ENCODE measurements at regions not wholly inside any gene's neighbourhood (a gene's known extent, or its start where the extent isn't known, plus 50 kb on each side); places are given as distances from the start of the nearest gene placed in this dataset.
"Not testable (repeated sequence)": the region's sequence is repeated elsewhere in the genome, so short reads cannot be mapped to it uniquely, and the experiment has no call there.

DNA sequence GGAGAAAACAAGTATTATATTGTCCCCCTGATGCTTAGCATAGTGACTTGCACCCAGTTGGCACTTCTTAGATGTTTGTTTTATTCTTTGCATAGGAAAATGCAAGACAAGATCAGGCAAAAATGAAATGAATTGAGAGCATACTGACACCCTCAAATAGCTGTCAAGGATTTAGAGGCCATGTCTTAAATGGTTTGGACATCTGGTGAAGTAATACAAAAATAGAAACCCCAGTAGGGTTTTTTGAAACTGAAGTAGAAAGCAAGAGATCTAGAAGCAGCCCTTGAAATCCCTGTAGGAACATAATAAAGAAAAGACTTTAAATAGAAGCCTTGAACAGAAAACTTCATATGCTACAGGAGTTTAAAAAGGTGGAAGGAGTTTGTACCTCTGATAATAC lies 174.3 kb downstream of the ANXA1 start:
- TF ChIP-seq EZH2phosphoT487 (conservative IDR thresholded peaks at IDR 0.05; ENCODE audit: low read length) = no peak
- TF ChIP-seq, protein P1, sequence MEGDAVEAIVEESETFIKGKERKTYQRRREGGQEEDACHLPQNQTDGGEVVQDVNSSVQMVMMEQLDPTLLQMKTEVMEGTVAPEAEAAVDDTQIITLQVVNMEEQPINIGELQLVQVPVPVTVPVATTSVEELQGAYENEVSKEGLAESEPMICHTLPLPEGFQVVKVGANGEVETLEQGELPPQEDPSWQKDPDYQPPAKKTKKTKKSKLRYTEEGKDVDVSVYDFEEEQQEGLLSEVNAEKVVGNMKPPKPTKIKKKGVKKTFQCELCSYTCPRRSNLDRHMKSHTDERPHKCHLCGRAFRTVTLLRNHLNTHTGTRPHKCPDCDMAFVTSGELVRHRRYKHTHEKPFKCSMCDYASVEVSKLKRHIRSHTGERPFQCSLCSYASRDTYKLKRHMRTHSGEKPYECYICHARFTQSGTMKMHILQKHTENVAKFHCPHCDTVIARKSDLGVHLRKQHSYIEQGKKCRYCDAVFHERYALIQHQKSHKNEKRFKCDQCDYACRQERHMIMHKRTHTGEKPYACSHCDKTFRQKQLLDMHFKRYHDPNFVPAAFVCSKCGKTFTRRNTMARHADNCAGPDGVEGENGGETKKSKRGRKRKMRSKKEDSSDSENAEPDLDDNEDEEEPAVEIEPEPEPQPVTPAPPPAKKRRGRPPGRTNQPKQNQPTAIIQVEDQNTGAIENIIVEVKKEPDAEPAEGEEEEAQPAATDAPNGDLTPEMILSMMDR (IDR thresholded peaks at IDR 0.05; ENCODE audit: insufficient read depth, low read length, poor library complexity, severe bottlenecking) = no peak
- H2AFZ ChIP-seq (ENCODE audit: low read depth, low read length, severe bottlenecking) = no peak overlapping the region

DNA sequence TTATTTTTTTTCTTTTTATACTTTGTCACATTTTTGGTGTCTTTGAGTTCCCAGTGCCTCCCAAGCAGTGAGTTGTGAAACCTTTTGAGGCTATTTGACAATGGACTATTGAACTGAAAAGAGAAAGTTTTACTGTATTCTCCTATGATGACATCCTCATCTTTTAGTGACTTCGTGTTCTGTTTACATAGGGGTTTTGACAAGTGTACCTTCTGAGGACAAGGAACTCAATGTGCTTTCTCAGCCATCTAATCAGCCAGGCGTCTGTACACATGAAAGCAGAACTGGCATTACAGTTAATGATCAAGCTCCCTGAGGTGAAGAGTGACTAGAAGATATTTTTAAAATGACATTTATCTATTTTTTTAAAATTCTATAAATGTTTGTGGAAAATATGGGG lies 175.5 kb downstream of the ANXA1 start:
- no peaks in the 10 kb centered on the region for H3K36me3 ChIP-seq (ENCODE audit: low read length)
- TF ChIP-seq, protein P1 (IDR thresholded peaks at IDR 0.05; ENCODE audit: insufficient read depth, low read length, poor library complexity, severe bottlenecking) = no peak
- no peak for TF ChIP-seq EZH2phosphoT487 (conservative IDR thresholded peaks at IDR 0.05; ENCODE audit: low read length)
- H2AFZ ChIP-seq (ENCODE audit: low read depth, low read length, severe bottlenecking) = no peak overlapping the region
- no peaks in the 10 kb centered on the region for H3K9me2 ChIP-seq (replicated peaks; ENCODE audit: insufficient read depth, low read length)
- H3K4me2 ChIP-seq (ENCODE audit: low read depth, low read length, poor library complexity, severe bottlenecking) = no peak overlapping the region
- H3K9me3 ChIP-seq (ENCODE audit: insufficient read depth, low read length) = no peaks in the 10 kb centered on the region
- no peak overlapping the region for H3K4me3 ChIP-seq (ENCODE audit: insufficient read depth, low read length, poor library complexity, severe bottlenecking)
- no peak overlapping the region for H3K27ac ChIP-seq (ENCODE audit: low read depth, low read length)
- no peaks in the 10 kb centered on the region for H3F3A ChIP-seq (ENCODE audit: insufficient read depth)
- no peaks in the 10 kb centered on the region for H3K27me3 ChIP-seq (ENCODE audit: low read length)
- no peaks in the 10 kb centered on the region for H4K20me1 ChIP-seq (ENCODE audit: low read depth, low read length)
- no peaks in the 10 kb centered on the region for H3K79me2 ChIP-seq (ENCODE audit: insufficient read depth, low read length)
- H3K9ac ChIP-seq (ENCODE audit: low read length) = no peak overlapping the region

More for the DNA sequence above, 174.3 kb downstream of the ANXA1 start:
- Histone ChIP-seq H3K4me3 (ENCODE audit: insufficient read depth, low read length, poor library complexity, severe bottlenecking) (no peak overlapping the region), H3K9me3 (ENCODE audit: insufficient read depth, low read length) (no peaks in the 10 kb centered on the region), H3K27ac (ENCODE audit: low read depth, low read length) (no peak overlapping the region), H3K9ac (ENCODE audit: low read length) (no peak overlapping the region), H3K36me3 (ENCODE audit: low read length) (no peaks in the 10 kb centered on the region), H3K9me2 (replicated peaks; ENCODE audit: insufficient read depth, low read length) (no peaks in the 10 kb centered on the region), H3K27me3 (ENCODE audit: low read length) (no peaks in the 10 kb centered on the region), H3F3A (ENCODE audit: insufficient read depth) (no peaks in the 10 kb centered on the region), H3K4me2 (ENCODE audit: low read depth, low read length, poor library complexity, severe bottlenecking) (no peak overlapping the region), H4K20me1 (ENCODE audit: low read depth, low read length) (no peaks in the 10 kb centered on the region), H3K79me2 (ENCODE audit: insufficient read depth, low read length) (no peaks in the 10 kb centered on the region)

DNA sequence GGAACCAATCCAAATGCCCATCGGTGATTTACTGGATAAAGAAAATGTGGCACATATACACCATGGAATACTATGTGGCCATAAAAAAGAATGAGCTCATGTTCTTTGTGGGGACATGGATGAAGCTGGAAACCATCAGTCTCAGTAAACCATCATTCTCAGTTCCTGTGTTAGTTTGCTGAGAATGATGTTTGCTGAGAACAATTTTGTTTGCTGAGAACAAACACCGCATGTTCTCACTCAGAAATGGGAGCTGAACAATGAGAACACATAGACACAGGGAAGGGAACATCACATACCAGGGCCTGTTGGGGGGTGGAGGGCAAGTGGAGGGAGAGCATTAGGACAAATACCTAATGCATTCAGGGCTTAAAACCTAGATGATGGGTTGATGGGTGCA lies 185.5 kb downstream of the ANXA1 start:
- H3K27ac ChIP-seq (ENCODE audit: low read depth, low read length) = not testable (repeated sequence)

DNA sequence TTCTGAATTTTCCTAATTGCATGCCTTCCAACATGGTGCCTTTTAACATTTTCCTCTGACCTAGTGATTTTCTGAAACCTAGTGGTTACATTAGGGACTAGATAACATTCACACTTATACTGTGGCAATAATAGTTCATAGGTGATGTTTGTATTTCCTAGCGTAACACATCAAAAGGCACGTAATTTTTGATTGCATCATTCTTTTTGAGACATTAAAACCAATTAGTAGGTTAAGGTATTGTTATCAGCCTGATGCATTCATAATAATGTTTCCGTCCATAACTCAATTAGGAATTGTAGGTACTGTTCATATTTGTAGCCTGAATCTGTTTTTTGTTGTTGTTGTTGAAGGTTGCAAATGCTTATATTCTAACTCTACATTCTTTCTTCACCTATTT lies 192.4 kb downstream of the ANXA1 start:
- Histone ChIP-seq H3K79me2 (ENCODE audit: insufficient read depth, low read length) (no peaks in the 10 kb centered on the region), H3K27ac (ENCODE audit: low read depth, low read length) (no peak overlapping the region)

More for the DNA sequence above, 185.5 kb downstream of the ANXA1 start:
- H2AFZ ChIP-seq (ENCODE audit: low read depth, low read length, severe bottlenecking); H3K4me3 ChIP-seq (ENCODE audit: insufficient read depth, low read length, poor library complexity, severe bottlenecking); H3K9me2 ChIP-seq (replicated peaks; ENCODE audit: insufficient read depth, low read length); H3K36me3 ChIP-seq (ENCODE audit: low read length); H3K27me3 ChIP-seq (ENCODE audit: low read length); H3K9ac ChIP-seq (ENCODE audit: low read length); H3K9me3 ChIP-seq (ENCODE audit: insufficient read depth, low read length); H3K4me2 ChIP-seq (ENCODE audit: low read depth, low read length, poor library complexity, severe bottlenecking); H4K20me1 ChIP-seq (ENCODE audit: low read depth, low read length); H3K79me2 ChIP-seq (ENCODE audit: insufficient read depth, low read length); H3F3A ChIP-seq (ENCODE audit: insufficient read depth): not testable (repeated sequence)

More for the DNA sequence above, 192.4 kb downstream of the ANXA1 start:
- Histone ChIP-seq H2AFZ (ENCODE audit: low read depth, low read length, severe bottlenecking) (no peak overlapping the region), H3K4me3 (ENCODE audit: insufficient read depth, low read length, poor library complexity, severe bottlenecking) (no peak overlapping the region), H3K9me2 (replicated peaks; ENCODE audit: insufficient read depth, low read length) (no peaks in the 10 kb centered on the region), H3K9me3 (ENCODE audit: insufficient read depth, low read length) (no peaks in the 10 kb centered on the region), H3K9ac (ENCODE audit: low read length) (no peak overlapping the region), H3K36me3 (ENCODE audit: low read length) (no peaks in the 10 kb centered on the region; the same call in 1 of the 2 replicates), H3K27me3 (ENCODE audit: low read length) (no peaks in the 10 kb centered on the region; the same call in 1 of the 2 replicates), H3F3A (ENCODE audit: insufficient read depth) (no peaks in the 10 kb centered on the region), H4K20me1 (ENCODE audit: low read depth, low read length) (no peaks in the 10 kb centered on the region), H3K4me2 (ENCODE audit: low read depth, low read length, poor library complexity, severe bottlenecking) (no peak overlapping the region)
- no peak for TF ChIP-seq EZH2phosphoT487 (conservative IDR thresholded peaks at IDR 0.05; ENCODE audit: low read length)
- TF ChIP-seq, protein P1 (IDR thresholded peaks at IDR 0.05; ENCODE audit: insufficient read depth, low read length, poor library complexity, severe bottlenecking) = no peak

All from SU-DHL-6 (cell line).